Fibroblast of lung (primary cell): ENCODE measurements at regions not wholly inside any gene's neighbourhood (a gene's known extent, or its start where the extent isn't known, plus 50 kb on each side); places are given as distances from the start of the nearest gene placed in this dataset.

ENCODE experiments used
- DNase-seq, 2 donors: peaks; one replicate each; pipeline versions ENCODE4 v3.0.0 to v3.0.0-alpha.2; 2010; ENCODE audit warnings: low read depth in 2 of 2
- H2AFZ ChIP-seq: 2 replicates; pipeline ENCODE4 v1.5.1; 2012; ENCODE audit warnings: low read length, control low read depth, inconsistent platforms
- H3K27ac ChIP-seq: 2 replicates; pipeline ENCODE4 v1.5.1; 2011; ENCODE audit warnings: low read length, control low read depth; ENCODE audit not compliant: insufficient read depth
- H3K27me3 ChIP-seq: 2 replicates; pipeline ENCODE4 v1.5.1; 2011; ENCODE audit warnings: mild to moderate bottlenecking, low read length; ENCODE audit not compliant: control insufficient read depth, insufficient read depth
- H3K36me3 ChIP-seq: 2 replicates; pipeline ENCODE4 v1.5.1; 2011; ENCODE audit warnings: low read length; ENCODE audit not compliant: control insufficient read depth, insufficient read depth
- H3K4me1 ChIP-seq: 2 replicates; pipeline ENCODE4 v1.5.1; 2011; ENCODE audit warnings: low read length; ENCODE audit not compliant: control insufficient read depth, insufficient read depth; ENCODE audit errors: extremely low read depth
- H3K4me2 ChIP-seq: 2 replicates; pipeline ENCODE4 v1.5.1; 2011; ENCODE audit warnings: low read length, control low read depth; ENCODE audit not compliant: insufficient read depth; ENCODE audit errors: extremely low read depth
- H3K4me3 ChIP-seq, 4 experiments: fragments of 200-600 bp in 1 of 4; sonication (generic) in 1 of 4; replicated peaks in 1 of 4; 2 replicates each; pipeline ENCODE4 v1.5.1; 2011 to 2016; ENCODE audit warnings: low read length in 4 of 4, low read depth in 3 of 4, mild to moderate bottlenecking in 3 of 4, control low read depth in 2 of 4, inconsistent platforms in 1 of 4, mixed read lengths in 1 of 4; ENCODE audit not compliant: insufficient read depth in 1 of 4; ENCODE audit errors: control extremely low read depth in 1 of 4
- H3K79me2 ChIP-seq: 2 replicates; pipeline ENCODE4 v1.5.1; 2012; ENCODE audit warnings: mild to moderate bottlenecking, low read length, inconsistent platforms; ENCODE audit not compliant: control insufficient read depth, insufficient read depth
- H3K9ac ChIP-seq: 2 replicates; pipeline ENCODE4 v1.5.1; 2011; ENCODE audit warnings: mild to moderate bottlenecking, low read length, control low read depth; ENCODE audit not compliant: insufficient read depth
- H3K9me3 ChIP-seq: 2 replicates; pipeline ENCODE4 v1.5.1; 2012; ENCODE audit warnings: low read depth, low read length; ENCODE audit not compliant: control insufficient read depth, insufficient read depth
- H4K20me1 ChIP-seq: 2 replicates; pipeline ENCODE4 v1.5.1; 2011; ENCODE audit warnings: low read length; ENCODE audit not compliant: control insufficient read depth, insufficient read depth; ENCODE audit errors: extremely low read depth
- CTCF ChIP-seq, 2 donors: IDR thresholded peaks in 1 of 2; conservative IDR thresholded peaks in 1 of 2; 1 replicate in 1 of 2; 2 replicates in 1 of 2; pipeline ENCODE4 v1.5.1; 2011 to 2012; ENCODE audit warnings: low read length in 2 of 2, control low read depth in 1 of 2, inconsistent platforms in 1 of 2, low read depth in 1 of 2, mild to moderate bottlenecking in 1 of 2
- EZH2 ChIP-seq: IDR thresholded peaks from 2 replicates; pipeline ENCODE4 v1.5.1; 2012; ENCODE audit warnings: low read length, control low read depth, mild to moderate bottlenecking; ENCODE audit errors: missing control alignments

DNA sequence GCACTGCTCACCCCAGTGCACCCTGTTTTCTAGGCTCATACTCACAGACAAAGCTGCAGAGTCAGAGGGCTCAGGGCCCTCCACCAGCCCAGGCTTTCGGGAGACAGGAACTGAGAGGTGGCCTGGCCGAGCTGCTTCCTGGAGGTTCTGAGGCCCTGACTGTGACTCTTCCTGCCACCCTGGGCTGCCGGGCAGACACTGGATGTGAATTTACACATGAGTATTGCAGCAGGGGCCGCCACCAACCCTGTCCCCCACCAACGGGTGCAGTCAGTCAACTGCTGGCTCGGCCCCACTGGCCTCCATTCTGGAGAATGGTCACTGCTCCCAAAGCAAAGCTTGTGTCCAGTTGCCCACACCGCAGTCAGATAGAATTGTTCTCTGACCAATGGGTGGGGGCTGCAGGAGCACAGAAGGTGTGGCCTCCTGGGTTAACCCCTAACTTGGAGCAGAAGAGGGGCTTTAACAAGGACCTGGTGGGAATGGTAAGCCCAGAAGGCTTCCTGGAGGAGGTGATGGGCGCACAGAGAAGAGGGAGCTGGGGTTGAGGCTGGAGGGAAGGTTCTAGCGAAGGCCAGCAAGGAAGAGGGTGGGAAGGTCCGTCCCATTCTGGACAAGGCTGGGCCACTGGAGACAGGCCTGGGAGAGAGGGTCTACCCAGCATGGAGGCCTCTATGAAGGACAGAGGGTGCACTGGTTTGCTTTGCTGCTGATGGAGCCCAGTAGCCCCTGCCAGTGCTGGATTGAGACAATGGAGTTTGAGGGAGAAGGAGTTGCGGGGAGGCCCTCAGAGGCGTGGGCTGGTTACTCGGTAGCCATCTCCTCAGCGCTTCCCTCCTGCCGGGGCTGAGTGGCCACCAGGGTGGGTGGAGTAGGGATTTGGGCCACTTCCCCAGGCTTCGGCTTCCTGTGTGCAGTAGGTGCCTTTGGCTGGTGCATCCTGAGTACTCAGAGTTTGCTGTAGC lies 135.3 kb downstream of the CPZ start:
- Histone ChIP-seq H3K36me3 (no peaks in the 10 kb centered on the region), H3K9me3 (no peaks in the 10 kb centered on the region), H3K4me2 (no peak overlapping the region), H3K79me2 (no peaks in the 10 kb centered on the region), H3K4me3 (no peak overlapping the region), H4K20me1 (no peaks in the 10 kb centered on the region), H3K27me3 (no peaks in the 10 kb centered on the region), H3K9ac (no peak overlapping the region), H3K4me1 (no peaks in the 10 kb centered on the region), H2AFZ (no peak overlapping the region), H3K27ac (no peak overlapping the region)
- TF ChIP-seq EZH2, result no peak
- TF ChIP-seq CTCF (conservative IDR thresholded peaks at IDR 0.05 in 1 of 2, IDR thresholded peaks at IDR 0.05 in 1 of 2; ENCODE audit: low read depth in 1 of 2, low read length in 2 of 2), result no peak
- DNase-seq, result no peak

GRCh38 chr4:8727131-8727530 lies 134.6 kb downstream of the CPZ start:
- Histone ChIP-seq H3K9me3 (no peaks in the 10 kb centered on the region), H3K4me3 (no peak overlapping the region), H3K9ac (no peak overlapping the region), H3K27ac (no peak overlapping the region), H4K20me1 (no peaks in the 10 kb centered on the region), H3K36me3 (no peaks in the 10 kb centered on the region), H3K4me2 (no peak overlapping the region), H3K79me2 (no peaks in the 10 kb centered on the region), H2AFZ (no peak overlapping the region), H3K27me3 (no peaks in the 10 kb centered on the region), H3K4me1 (no peaks in the 10 kb centered on the region)
- DNase-seq, result no peak
- TF ChIP-seq CTCF (conservative IDR thresholded peaks at IDR 0.05 in 1 of 2, IDR thresholded peaks at IDR 0.05 in 1 of 2; ENCODE audit: low read depth in 1 of 2, low read length in 2 of 2), result no peak

DNA sequence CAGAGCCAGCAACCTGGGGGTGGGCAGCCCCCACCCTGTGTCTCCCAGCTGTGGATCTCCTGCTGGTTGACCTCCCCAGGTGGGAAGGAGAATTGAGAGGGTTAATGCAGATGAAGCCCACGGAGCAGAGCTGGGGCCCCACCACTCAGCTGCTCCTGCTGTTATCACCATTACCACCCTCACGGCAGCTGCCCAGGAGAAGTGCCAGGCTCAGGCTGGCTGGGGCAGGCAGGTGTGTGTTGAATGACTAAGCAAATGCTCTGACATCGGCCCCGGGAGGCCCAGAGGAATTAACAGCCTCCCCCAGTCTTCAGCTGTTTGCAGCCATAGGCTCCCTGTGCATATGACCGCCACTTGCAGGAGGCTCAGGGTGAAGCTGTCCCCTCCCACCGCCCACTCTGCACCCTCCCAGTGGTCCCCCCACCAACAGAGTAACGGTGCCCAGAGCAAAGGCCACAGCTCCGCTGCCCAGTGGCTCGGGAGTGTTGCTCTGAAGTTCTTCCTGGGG lies 133.8 kb downstream of the CPZ start:
- Histone ChIP-seq H3K4me3 (no peak overlapping the region), H3K4me1 (no peaks in the 10 kb centered on the region), H2AFZ (no peak overlapping the region), H4K20me1 (no peaks in the 10 kb centered on the region), H3K27me3 (no peaks in the 10 kb centered on the region), H3K9ac (no peak overlapping the region), H3K36me3 (no peaks in the 10 kb centered on the region), H3K79me2 (no peaks in the 10 kb centered on the region), H3K9me3 (no peaks in the 10 kb centered on the region), H3K4me2 (no peak overlapping the region), H3K27ac (no peak overlapping the region)
- no peak for TF ChIP-seq EZH2
- no peak for TF ChIP-seq CTCF (conservative IDR thresholded peaks at IDR 0.05 in 1 of 2, IDR thresholded peaks at IDR 0.05 in 1 of 2; ENCODE audit: low read depth in 1 of 2, low read length in 2 of 2)
- no peak for DNase-seq
